SK-N-SH treated with all-trans-retinoic acid at 6 μM for 48 hours (cell line): ENCODE measurements at regions not wholly inside any gene's neighbourhood (a gene's known extent, or its start where the extent isn't known, plus 50 kb on each side); places are given as distances from the start of the nearest gene placed in this dataset.

Source experiments
- ATAC-seq: fragments of 200-7000 bp; cut with Tn5 transposase; 3 replicates; pipeline ENCODE4 v1.9.1; 2020; ENCODE audit warnings: mild to moderate bottlenecking, moderate library complexity
- ARNTL ChIP-seq: fragments of 450-650 bp; formaldehyde crosslinking; IDR thresholded peaks from 2 replicates; pipeline ENCODE4 v1.5.0; 2020; ENCODE audit warnings: low read depth, mild to moderate bottlenecking, moderate library complexity, borderline replicate concordance
- BACH2 ChIP-seq: fragments of 250-450 bp; sonication (Bioruptor Pico); IDR thresholded peaks from 2 replicates; pipeline ENCODE4 v1.9.0; 2021; ENCODE audit warnings: mild to moderate bottlenecking, borderline replicate concordance
- CSDC2 ChIP-seq: fragments of 250-450 bp; sonication (Bioruptor Pico); IDR thresholded peaks from 2 replicates; pipeline ENCODE4 v1.5.0; 2020; ENCODE audit warnings: mild to moderate bottlenecking, moderate library complexity
- ESRRG ChIP-seq: fragments of 250-450 bp; sonication (Bioruptor Pico); IDR thresholded peaks from 2 replicates; pipeline ENCODE4 v1.6.1; 2021; ENCODE audit warnings: mild to moderate bottlenecking
- GLIS3 ChIP-seq: fragments of 250-450 bp; sonication (Bioruptor Pico); IDR thresholded peaks from 2 replicates; pipeline ENCODE4 v1.5.0; 2020; ENCODE audit warnings: mild to moderate bottlenecking, moderate library complexity
- ISL1 ChIP-seq: fragments of 250-450 bp; sonication (Bioruptor Pico); IDR thresholded peaks from 2 replicates; pipeline ENCODE4 v2.1.2; 2022; ENCODE audit warnings: mild to moderate bottlenecking, moderate library complexity
- OSR1 ChIP-seq: fragments of 250-450 bp; sonication (Bioruptor Pico); IDR thresholded peaks from 2 replicates; pipeline ENCODE4 v1.8.0; 2022; ENCODE audit warnings: moderate library complexity, mild to moderate bottlenecking, inconsistent platforms
- PPARA ChIP-seq: fragments of 250-450 bp; sonication (Bioruptor Pico); IDR thresholded peaks from 2 replicates; pipeline ENCODE4 v1.5.0; 2020; ENCODE audit warnings: mild to moderate bottlenecking, borderline replicate concordance
- RARB ChIP-seq: fragments of 250-450 bp; sonication (Bioruptor Pico); IDR thresholded peaks from 2 replicates; pipeline ENCODE4 v1.8.0; 2021; ENCODE audit warnings: mild to moderate bottlenecking, moderate library complexity
- SNAI2 ChIP-seq: fragments of 250-450 bp; sonication (Bioruptor Pico); IDR thresholded peaks from 2 replicates; pipeline ENCODE4 v1.5.0; 2020; ENCODE audit warnings: mild to moderate bottlenecking, moderate library complexity
- TCF4 ChIP-seq: fragments of 250-450 bp; sonication (Bioruptor Pico); IDR thresholded peaks from 2 replicates; pipeline ENCODE4 v1.8.0; 2021; ENCODE audit warnings: mild to moderate bottlenecking, moderate library complexity, borderline replicate concordance
- TOX ChIP-seq: fragments of 250-450 bp; sonication (Bioruptor Pico); IDR thresholded peaks from 2 replicates; pipeline ENCODE4 v1.8.0; 2021; ENCODE audit warnings: mild to moderate bottlenecking, moderate library complexity, borderline replicate concordance
- ZC3H10 ChIP-seq: fragments of 250-450 bp; sonication (Bioruptor Pico); IDR thresholded peaks from 2 replicates; pipeline ENCODE4 v1.5.1; 2021; ENCODE audit warnings: mild to moderate bottlenecking, moderate library complexity
- ZFP3 ChIP-seq: fragments of 250-450 bp; sonication (Bioruptor Pico); IDR thresholded peaks from 2 replicates; pipeline ENCODE4 v1.5.0; 2020; ENCODE audit warnings: mild to moderate bottlenecking, moderate library complexity
- ZNF565 ChIP-seq: fragments of 450-650 bp; formaldehyde crosslinking; conservative IDR thresholded peaks from 2 replicates; pipeline ENCODE4 v1.5.0; 2020; ENCODE audit warnings: low read depth, mild to moderate bottlenecking, moderate library complexity
- ZNF70 ChIP-seq: fragments of 450-650 bp; formaldehyde crosslinking; IDR thresholded peaks from 2 replicates; pipeline ENCODE4 v1.5.0; 2020; ENCODE audit warnings: mild to moderate bottlenecking, moderate library complexity
- ZNF8 ChIP-seq: fragments of 450-650 bp; formaldehyde crosslinking; IDR thresholded peaks from 2 replicates; pipeline ENCODE4 v1.5.0; 2020; ENCODE audit warnings: mild to moderate bottlenecking, moderate library complexity
- TF ChIP-seq, protein P1 (sequence below): fragments of 250-450 bp; sonication (Bioruptor Pico); IDR thresholded peaks from 2 replicates; pipeline ENCODE4 v1.8.0; 2021; ENCODE audit warnings: low read depth, mild to moderate bottlenecking, moderate library complexity, borderline replicate concordance
- TF ChIP-seq, protein P2 (sequence below): fragments of 250-450 bp; sonication (Bioruptor Pico); IDR thresholded peaks from 2 replicates; pipeline ENCODE4 v1.5.1; 2021; ENCODE audit warnings: mild to moderate bottlenecking, moderate library complexity
- TF ChIP-seq, protein P3 (sequence below): fragments of 250-450 bp; sonication (Bioruptor Pico); IDR thresholded peaks from 2 replicates; pipeline ENCODE4 v1.8.0; 2020; ENCODE audit warnings: mild to moderate bottlenecking, moderate library complexity, borderline replicate concordance
- TF ChIP-seq, protein P4 (sequence below): fragments of 250-450 bp; sonication (Bioruptor Pico); IDR thresholded peaks from 2 replicates; pipeline ENCODE4 v1.5.0; 2020; ENCODE audit warnings: mild to moderate bottlenecking, moderate library complexity

DNA sequence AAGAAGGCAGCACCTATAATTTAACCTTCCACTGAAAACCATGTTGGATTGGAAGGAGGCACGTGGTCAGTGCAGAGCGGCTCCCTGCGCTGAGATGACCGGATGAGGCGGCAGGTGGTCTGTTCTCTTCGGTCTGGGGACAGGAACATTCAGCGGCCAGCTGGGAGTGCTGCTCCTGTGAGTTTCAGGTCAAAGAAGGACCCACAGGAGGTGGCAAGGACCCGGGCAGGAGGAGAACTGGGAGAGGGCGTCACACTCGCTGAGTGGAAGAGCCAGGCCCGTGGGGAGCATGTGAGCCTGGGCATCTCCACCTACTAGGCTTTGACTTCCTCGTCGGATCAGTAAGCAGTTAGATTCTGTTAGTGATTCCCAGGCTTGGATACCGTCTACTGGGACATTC, 113.4 kb upstream of the SHH start:
- ATAC-seq = no peak
- TF ChIP-seq TCF4 (CRISPR knock-in tag) (no peak), ISL1 (no peak), RARB (CRISPR knock-in tag) (no peak), GLIS3 (CRISPR knock-in tag) (no peak), BACH2 (CRISPR knock-in tag) (no peak), SNAI2 (CRISPR knock-in tag) (no peak), ZFP3 (CRISPR knock-in tag) (no peak), ZC3H10 (CRISPR knock-in tag) (no peak), TOX (CRISPR knock-in tag) (no peak), ZNF8 (CRISPR knock-in tag) (no peak), OSR1 (CRISPR knock-in tag) (no peak), PPARA (CRISPR knock-in tag) (no peak)
- TF ChIP-seq, protein P1, sequence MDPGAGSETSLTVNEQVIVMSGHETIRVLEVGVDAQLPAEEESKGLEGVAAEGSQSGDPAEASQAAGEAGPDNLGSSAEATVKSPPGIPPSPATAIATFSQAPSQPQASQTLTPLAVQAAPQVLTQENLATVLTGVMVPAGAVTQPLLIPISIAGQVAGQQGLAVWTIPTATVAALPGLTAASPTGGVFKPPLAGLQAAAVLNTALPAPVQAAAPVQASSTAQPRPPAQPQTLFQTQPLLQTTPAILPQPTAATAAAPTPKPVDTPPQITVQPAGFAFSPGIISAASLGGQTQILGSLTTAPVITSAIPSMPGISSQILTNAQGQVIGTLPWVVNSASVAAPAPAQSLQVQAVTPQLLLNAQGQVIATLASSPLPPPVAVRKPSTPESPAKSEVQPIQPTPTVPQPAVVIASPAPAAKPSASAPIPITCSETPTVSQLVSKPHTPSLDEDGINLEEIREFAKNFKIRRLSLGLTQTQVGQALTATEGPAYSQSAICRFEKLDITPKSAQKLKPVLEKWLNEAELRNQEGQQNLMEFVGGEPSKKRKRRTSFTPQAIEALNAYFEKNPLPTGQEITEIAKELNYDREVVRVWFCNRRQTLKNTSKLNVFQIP (CRISPR knock-in tag) = no peak

DNA sequence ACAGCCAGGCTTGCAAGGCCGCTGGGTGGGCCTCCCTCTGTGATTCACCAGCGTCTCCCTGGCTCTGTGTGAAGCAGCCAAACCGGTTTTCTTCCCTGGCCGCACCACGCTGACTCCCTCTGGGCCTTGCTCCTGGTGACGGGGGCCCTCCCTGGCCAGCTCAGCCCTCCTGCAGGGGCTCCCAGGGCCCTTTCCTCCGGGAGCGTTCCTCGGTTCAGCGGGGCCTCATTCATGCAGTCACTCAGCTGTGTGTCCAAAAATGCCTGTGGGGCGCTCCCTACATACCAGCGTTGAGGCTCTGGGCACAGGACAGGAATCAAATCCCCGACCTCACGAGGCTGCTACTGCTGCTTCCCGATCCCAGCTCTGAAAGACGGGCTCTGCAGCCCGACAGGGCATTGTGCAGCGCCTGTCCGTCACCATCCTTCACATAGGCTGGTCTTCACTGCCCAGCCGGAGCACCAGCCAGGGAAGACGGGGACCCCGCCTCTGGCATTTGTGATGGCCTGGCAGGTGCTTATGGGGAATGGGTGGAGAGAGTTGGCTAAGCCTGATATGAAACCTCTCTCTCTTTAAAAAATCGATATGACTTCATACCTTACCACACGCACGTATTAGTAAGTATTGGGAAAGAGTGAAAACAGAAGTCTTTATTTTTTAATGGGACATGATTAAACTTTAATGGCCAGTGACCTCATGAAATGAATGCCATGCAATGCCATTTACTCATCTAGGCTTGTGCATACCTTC, 110.0 kb upstream of the SHH start:
- ATAC-seq = no peak
- no peak for TF ChIP-seq ZNF70 (CRISPR knock-in tag)
- TF ChIP-seq, protein P1 (CRISPR knock-in tag) = no peak

DNA sequence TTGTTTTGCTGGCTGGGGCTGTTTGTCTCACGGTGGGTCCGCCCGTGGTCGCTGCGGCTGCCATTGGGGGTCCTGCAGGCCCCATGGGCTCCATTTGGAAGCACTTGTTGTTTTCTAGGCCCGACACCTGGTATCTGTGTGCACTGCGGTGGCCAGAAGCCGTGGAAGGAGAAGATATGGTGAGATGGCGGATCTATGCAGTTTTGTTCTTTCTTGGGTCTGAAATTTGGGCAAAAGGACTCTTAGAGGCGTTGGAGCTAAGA, 109.5 kb upstream of the SHH start:
- TF ChIP-seq, protein P2, sequence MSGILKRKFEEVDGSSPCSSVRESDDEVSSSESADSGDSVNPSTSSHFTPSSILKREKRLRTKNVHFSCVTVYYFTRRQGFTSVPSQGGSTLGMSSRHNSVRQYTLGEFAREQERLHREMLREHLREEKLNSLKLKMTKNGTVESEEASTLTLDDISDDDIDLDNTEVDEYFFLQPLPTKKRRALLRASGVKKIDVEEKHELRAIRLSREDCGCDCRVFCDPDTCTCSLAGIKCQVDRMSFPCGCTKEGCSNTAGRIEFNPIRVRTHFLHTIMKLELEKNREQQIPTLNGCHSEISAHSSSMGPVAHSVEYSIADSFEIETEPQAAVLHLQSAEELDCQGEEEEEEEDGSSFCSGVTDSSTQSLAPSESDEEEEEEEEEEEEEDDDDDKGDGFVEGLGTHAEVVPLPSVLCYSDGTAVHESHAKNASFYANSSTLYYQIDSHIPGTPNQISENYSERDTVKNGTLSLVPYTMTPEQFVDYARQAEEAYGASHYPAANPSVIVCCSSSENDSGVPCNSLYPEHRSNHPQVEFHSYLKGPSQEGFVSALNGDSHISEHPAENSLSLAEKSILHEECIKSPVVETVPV = no peak
- TF ChIP-seq, protein P3, sequence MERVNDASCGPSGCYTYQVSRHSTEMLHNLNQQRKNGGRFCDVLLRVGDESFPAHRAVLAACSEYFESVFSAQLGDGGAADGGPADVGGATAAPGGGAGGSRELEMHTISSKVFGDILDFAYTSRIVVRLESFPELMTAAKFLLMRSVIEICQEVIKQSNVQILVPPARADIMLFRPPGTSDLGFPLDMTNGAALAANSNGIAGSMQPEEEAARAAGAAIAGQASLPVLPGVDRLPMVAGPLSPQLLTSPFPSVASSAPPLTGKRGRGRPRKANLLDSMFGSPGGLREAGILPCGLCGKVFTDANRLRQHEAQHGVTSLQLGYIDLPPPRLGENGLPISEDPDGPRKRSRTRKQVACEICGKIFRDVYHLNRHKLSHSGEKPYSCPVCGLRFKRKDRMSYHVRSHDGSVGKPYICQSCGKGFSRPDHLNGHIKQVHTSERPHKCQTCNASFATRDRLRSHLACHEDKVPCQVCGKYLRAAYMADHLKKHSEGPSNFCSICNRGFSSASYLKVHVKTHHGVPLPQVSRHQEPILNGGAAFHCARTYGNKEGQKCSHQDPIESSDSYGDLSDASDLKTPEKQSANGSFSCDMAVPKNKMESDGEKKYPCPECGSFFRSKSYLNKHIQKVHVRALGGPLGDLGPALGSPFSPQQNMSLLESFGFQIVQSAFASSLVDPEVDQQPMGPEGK = no peak
- TF ChIP-seq, protein P4, sequence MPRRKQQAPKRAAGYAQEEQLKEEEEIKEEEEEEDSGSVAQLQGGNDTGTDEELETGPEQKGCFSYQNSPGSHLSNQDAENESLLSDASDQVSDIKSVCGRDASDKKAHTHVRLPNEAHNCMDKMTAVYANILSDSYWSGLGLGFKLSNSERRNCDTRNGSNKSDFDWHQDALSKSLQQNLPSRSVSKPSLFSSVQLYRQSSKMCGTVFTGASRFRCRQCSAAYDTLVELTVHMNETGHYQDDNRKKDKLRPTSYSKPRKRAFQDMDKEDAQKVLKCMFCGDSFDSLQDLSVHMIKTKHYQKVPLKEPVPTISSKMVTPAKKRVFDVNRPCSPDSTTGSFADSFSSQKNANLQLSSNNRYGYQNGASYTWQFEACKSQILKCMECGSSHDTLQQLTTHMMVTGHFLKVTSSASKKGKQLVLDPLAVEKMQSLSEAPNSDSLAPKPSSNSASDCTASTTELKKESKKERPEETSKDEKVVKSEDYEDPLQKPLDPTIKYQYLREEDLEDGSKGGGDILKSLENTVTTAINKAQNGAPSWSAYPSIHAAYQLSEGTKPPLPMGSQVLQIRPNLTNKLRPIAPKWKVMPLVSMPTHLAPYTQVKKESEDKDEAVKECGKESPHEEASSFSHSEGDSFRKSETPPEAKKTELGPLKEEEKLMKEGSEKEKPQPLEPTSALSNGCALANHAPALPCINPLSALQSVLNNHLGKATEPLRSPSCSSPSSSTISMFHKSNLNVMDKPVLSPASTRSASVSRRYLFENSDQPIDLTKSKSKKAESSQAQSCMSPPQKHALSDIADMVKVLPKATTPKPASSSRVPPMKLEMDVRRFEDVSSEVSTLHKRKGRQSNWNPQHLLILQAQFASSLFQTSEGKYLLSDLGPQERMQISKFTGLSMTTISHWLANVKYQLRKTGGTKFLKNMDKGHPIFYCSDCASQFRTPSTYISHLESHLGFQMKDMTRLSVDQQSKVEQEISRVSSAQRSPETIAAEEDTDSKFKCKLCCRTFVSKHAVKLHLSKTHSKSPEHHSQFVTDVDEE (CRISPR knock-in tag) = no peak
- TF ChIP-seq SNAI2 (CRISPR knock-in tag) (no peak), ZNF565 (no peak), CSDC2 (CRISPR knock-in tag) (no peak), ZC3H10 (CRISPR knock-in tag) (no peak), ISL1 (no peak), TCF4 (CRISPR knock-in tag) (no peak), TOX (CRISPR knock-in tag) (no peak), PPARA (CRISPR knock-in tag) (no peak), OSR1 (CRISPR knock-in tag) (no peak), ARNTL (CRISPR knock-in tag) (no peak), GLIS3 (CRISPR knock-in tag) (no peak), ZFP3 (CRISPR knock-in tag) (no peak), ESRRG (CRISPR knock-in tag) (no peak), RARB (CRISPR knock-in tag) (no peak)
- TF ChIP-seq, protein P1 (CRISPR knock-in tag) = no peak
- ATAC-seq = no peak
